H4 (cell line): ENCODE measurements at regions not wholly inside any gene's neighbourhood (a gene's known extent, or its start where the extent isn't known, plus 50 kb on each side); places are given as distances from the start of the nearest gene placed in this dataset.
A peak's percentile ranks its signal among the peaks of the same experiment; 100 is the strongest.
"Not testable (repeated sequence)": the region's sequence is repeated elsewhere in the genome, so short reads cannot be mapped to it uniquely, and the experiment has no call there.

Experiments
- DNase-seq: peaks from one replicate; pipeline ENCODE4 v3.0.0-alpha.2; 2015; ENCODE audit warnings: low spot score

DNA sequence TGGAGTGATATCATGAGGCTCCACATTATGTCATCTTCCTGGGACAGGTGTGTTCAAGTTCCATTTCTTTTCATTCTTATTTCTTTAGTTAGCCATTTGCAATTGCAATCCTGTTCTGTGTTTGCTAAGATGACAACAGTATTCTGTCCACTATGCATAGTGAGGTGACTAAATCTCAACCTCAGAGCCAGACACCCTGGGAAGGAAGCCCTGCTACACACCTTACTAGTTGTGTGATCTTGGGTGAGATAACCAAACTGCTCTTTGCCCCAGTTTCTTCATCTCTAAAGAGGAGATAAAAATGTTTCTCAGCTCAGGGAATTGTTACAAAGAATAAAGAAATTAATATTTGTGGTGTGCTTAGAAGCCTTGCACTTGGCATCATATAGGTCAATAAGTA, 215.1 kb upstream of the RPS23 start:
- DNase-seq = no peak

DNA sequence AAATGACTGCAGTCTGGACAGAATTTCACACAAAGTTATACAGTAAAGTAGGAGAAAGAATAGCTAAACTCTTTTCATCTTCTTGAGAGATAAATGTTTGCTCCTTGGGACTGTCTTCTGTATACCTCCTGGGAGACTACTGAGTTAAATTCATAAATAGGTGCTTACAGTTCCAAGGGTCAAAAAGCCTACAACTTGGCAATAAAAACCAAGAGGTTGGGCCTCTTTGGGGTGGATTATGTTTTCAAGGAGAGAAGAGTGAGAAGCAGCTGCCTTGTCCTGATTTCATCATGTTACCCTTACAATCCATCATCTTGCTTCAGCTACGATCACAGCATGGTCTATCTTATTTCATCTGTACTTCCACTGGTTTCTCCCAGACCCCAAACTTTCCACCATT, 213.2 kb upstream of the RPS23 start:
- no peak for DNase-seq

DNA sequence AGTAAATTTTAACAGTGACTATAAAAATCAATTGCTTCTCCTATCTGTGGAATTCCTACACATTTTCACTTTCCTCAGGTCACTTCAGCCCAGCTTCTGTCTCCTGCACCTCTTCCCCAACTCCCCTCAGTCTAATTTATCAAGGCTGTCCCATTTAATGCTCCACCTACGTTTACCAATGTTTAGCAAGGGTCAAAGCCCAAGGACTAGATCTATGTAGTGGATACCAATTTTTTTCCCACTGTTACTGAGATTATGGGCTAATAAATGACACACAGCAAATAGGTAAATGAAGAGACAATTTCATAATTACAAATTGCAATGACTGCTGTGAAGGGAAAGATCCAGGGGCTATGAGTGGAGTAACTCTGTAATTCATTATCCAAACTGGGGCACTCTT, 211.5 kb upstream of the RPS23 start:
- no peak for DNase-seq

DNA sequence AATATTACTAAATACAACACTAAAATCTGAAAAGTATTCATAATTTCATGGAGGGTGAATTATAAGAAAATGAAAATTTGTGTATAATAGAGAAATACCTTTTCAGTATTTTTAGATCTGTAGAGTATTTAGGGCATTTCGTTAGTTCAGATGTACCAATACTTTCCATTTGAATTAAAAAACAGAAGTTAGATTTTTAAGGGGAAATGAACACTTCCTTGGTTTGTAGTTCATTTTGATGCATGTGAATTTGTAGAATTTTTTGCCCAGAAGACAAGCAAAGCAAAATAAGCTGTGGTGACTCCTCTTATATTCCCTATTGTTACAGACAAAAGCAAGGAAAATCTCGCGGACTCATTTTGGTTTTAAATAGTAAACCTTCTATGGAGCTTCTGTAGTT, 209.0 kb upstream of the RPS23 start:
- no peak for DNase-seq

DNA sequence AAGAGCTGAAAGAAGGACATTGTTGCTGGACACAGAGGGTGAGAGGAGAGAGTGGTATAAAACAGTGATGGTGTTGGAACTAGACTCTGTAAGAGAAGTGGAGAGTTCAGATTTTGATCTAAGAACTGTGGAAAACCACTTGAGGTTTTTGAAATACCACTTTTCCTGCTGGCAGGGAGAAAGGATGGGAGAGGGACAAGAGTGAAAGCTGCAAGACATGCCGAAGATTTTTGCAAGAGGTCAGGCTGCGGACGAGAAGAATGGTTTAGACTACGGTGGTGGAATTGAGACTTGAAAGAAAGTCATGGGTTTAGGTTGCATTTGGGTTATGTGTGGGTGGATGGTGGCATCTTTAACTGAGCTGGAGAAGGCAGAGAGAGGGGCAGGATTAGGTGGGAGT, 202.2 kb upstream of the RPS23 start:
- no peak for DNase-seq

DNA sequence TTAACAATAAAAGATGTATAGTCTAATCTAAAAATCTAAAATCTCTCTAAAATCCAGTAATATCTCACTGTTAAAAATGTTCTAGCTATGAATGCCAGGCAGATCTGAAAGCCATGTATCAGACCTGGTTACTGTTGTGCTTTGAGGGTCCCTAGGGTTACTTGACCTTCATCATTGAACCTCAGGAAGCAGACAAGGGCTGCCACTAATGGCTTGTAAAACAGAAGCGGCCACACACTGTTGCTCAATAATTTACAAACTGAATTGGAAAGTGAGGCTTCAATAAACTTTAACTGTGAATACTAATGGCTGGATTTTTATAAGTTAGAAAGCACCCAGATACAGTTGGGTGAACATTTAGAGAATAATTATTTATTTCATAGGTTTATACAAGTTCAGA, 198.0 kb upstream of the RPS23 start:
- no peak for DNase-seq

DNA sequence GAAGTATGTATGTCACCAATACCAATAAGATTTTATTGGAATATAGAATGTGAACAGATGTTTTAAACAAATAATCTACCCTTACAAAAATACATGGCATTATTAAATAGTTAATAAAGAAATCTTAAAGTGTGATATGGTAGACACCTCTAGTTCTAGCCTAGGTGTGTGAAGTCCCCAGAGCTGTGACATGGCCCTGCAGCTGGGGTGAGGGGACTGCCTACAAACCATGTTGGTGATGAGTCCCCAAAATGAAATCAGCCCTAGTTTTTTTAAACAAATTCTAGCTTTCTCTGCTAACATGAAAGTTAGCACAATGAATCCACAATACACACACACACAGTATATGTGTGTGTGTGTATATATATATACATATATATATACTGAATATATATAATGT, 195.1 kb upstream of the RPS23 start:
- DNase-seq = no peak

DNA sequence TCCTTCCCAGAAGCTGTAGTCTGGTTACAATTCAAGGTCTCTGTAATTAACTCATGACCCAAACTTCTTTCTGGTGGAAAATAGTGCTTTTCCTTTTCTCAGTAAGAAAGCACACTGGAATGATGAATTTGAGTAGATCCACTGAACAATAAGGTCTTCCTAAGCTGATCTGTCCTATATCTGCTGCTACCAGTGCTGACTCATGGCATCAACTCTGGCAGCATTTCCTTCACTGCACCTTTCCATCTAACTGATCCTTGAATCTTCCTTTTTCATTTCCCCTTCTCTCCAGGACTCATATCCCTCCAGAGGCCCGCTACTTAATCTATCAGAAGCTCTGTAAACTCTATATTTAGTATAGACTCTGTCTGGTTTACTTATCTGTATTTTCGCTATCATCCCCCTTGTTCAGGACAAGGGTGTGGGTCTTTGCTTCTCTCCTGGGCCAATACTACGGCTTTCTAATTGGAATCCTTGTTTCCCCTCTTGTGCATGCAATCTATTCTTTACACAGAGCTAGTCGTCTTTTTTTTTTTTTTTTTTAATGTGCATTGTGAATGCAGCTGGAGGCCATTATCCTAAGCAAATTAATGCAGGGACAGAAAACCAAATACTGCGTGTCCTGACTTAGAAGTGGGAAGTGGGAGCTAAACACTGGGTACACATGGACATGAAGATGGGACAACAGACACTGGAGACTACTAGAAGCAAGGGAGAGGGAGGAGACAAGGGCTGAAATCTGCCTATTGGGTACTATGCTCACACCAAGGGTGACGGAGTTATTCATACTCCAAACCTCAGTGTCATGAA, 192.2 kb upstream of the RPS23 start:
- no peak for DNase-seq

DNA sequence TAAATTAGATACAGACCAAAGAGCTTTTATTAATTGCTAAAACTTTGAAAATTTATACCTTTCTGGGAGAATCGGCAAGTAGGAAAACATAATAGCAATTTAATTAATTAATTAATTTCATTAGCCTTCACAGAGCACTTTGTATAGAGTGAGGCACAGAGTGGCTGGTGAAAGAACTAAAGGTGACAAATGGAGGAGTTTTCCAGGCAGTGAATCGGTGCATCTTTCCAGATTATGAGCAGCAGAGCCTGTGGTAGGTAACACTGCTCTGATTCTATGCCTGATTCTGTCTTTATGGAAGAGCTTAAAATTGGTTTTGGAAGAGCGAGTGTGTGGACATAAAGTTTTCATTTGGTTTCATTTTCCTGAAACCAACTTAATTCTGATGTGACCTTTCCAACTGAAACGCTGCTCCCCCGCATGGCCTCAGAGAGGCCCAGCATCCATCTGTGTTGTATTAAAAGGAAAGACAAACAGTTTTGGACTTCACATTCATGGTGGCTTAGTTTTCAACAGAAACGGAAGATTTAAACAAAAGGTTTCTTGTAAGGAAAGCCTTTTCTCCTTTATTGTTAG, 188.9 kb upstream of the RPS23 start:
- DNase-seq = peak; percentile 67

DNA sequence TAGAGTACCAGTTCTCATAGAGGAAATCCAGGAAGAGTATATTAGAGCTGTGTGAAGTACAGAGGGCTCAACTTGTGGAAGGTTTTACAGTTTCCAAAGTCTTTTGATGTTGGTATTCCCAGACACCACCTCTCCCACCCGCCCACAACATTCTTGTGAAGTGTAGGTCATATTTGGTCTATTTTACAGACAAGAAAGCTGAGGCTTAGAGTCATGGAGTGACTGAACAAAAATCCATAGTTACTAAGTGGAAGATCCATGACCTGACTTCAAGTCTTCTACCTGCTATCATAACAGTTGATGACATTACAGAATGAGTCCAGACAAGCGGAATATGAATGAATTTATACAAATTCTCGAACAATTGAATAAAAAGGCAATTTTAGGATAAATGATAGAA, 187.1 kb upstream of the RPS23 start:
- peak; percentile 11 for DNase-seq

DNA sequence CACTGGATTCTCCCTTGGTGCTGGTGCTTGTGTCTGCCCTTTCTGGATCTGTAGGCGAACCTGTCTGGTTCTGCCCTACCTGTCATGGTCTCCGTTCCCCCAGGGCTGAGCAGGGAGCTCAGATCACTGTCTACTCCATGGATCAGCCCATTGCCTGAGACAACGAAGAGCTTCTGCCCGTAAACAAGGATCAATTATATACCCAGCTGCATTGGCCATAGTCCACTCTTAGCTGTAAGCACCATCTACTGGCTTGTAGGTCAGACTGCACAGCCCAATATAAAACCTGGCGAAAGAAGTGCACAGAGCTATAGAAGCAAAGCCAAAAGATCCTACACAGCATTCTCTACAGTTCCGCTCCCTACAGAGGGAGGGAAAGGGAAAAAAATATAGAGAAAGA, 181.5 kb upstream of the RPS23 start:
- no peak for DNase-seq

DNA sequence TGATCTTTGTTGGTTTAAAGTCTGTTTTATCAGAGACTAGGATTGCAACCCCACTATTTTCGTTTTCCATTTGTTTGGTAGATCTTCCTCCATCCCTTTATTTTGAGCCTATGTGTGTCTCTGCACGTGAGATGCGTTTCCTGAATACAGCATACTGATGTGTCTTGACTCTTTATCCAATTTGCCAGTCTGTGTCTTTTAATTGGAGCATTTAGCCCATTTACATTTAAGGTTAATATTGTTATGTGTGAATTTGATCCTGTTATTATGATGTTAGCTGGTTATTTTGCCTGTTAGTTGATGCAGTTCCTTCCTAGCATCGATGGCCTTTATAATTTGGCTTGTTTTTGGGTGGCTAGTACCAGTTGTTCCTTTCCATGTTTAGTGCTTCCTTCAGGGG, 177.2 kb upstream of the RPS23 start:
- DNase-seq = not testable (repeated sequence)

DNA sequence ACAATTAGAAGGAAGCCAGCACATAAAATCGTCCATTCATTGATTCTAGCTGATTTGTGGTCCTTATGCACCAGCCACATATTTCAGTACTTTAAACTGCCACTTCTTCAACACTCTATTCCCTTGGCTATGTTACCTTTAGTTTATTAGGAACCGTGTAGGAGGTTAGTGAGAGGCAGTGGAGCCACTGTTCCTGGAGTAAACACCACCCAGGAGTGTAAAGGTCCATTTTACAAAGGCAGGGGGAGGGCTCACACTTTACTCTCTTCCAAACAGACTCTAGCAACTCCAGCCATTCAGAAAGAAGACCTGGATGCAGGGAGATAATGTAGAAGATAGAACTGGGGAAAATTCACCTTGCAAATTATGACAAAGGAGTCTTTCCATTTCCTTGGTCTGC, 170.2 kb upstream of the RPS23 start:
- DNase-seq = no peak

DNA sequence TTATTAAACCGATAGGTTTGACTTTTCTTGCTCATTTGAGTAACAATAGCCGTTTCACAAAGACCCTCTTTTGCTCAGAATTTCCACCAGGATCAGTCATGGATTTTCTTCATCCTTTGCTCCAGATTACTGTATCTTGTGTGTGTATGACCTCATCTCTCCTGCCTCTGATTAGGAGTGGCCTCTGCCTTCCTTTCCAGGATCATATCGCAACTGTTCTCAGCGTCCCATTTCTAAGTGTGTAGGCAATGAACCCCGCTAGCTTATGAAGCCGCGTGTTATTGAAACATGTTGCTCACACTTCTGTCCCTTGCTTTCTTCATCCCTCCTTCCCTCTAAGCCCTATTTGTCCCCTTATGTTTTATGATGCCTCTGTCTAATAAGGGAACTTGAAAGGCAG, 169.8 kb upstream of the RPS23 start:
- DNase-seq = no peak

DNA sequence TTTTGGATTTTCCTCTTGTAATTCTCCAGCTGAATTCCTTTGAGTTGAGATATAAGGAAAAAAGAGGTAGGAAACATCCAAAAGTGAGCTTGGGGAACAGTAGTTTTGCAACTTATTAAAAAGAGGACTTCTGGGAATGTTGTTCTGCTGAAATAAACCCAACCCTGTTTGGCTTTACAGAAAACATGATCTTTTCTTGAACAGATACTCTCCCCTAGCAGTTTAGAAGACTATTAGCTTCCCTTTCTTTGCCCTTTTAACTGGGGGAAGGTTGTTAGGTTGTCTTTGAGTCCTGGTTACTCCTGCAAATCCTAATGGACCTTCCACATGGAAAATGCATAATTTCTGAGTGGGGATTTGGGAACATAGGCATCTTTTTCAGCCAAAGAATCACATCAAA, 168.7 kb upstream of the RPS23 start:
- no peak for DNase-seq

DNA sequence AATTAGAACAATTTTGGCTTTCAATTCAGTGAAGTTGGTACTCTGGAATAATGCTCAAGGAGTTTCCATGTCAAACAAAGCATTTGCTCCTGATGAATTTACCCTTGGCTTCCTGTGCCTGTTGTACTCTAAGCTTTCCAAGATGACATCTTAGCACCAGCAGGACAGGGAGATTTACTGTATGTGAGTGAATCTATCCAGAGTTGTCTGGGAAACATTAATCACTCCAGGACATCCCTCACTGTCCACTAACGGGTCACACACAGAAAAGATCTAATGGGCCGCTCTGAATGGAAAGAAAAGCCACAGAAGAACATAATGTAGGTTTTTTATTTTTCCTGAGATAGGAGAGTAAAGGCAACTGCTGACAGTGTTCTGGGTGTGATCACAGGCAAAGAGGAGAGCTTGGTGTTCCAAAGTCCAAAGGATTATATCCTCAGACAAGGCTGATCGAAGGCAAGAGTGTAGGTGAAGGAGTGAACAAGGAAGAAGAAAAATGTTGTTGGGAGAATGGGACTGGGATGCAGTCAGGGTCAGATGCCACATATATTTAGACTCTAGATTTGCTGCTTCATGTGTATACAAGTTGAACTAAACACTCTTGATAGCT, 167.7 kb upstream of the RPS23 start:
- DNase-seq = no peak

DNA sequence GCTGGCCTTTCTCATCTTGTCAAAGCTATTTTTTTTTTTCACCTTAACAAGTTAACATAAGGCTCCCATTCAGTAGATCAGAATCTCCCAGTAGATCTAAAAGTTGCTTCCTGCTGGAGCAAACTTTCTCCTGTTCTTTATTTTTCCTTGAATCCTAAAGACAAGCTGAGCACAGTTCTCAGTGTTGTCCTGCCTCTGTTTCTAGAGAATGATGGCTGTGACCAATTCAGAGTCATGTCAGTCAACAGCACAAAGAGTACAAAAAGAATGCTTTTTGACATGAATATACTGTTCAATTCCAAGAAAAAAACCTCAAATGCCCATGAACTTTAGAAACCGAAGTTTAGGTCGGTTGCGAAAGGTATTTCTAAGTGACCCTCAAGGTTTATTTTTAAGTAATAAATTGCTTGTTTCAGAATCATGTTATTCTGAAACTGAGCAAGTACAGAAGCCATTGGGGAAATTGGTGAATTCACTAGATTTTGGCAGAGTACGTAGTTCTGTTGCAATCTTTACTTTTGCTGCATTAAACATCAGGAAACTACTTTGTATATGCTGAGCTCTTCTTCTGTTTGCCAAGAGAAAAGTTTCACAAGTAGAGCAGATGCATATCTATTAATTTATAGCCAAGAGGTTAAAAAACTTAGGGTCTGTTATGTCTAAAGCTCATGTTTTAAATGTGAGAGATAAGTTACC, 161.7 kb upstream of the RPS23 start:
- DNase-seq = no peak

DNA sequence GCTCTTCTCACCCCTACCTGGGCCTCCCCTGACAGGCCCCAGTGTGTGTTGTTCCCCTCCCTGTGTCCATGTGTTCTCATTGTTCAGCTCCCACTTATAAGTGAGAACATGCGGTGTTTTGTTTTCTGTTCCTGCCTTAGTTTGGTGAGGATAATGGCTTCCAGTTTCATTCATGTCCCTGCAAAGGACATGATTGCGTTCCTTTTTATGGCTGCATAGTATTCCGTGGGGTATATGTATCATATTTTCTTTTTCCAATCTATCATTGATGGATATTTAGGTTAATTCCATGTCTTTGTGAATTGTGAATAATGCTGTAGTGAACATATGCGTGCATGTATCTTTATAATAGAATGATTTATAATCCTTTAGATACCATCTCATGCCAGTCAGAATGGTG, 159.4 kb upstream of the RPS23 start:
- DNase-seq = not testable (repeated sequence)

DNA sequence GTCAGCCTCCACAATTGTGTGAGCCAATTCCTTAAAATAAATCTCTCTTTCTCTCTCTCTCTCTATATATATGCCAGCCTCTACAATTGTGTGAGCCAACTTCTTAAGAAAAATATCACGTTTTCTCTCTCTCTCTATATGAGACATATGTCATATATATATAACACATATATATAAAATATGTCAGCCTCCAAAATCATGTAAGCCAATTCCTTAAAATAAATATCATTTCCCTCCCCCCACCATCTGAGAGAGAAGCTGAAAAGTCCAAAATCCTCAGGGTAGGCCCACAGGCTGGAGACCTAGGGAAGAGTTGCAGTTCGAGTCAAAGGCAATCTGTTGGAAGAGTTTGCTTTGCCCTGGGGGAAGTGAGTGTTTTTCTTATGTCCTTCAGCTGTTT, 158.1 kb upstream of the RPS23 start:
- no peak for DNase-seq

DNA sequence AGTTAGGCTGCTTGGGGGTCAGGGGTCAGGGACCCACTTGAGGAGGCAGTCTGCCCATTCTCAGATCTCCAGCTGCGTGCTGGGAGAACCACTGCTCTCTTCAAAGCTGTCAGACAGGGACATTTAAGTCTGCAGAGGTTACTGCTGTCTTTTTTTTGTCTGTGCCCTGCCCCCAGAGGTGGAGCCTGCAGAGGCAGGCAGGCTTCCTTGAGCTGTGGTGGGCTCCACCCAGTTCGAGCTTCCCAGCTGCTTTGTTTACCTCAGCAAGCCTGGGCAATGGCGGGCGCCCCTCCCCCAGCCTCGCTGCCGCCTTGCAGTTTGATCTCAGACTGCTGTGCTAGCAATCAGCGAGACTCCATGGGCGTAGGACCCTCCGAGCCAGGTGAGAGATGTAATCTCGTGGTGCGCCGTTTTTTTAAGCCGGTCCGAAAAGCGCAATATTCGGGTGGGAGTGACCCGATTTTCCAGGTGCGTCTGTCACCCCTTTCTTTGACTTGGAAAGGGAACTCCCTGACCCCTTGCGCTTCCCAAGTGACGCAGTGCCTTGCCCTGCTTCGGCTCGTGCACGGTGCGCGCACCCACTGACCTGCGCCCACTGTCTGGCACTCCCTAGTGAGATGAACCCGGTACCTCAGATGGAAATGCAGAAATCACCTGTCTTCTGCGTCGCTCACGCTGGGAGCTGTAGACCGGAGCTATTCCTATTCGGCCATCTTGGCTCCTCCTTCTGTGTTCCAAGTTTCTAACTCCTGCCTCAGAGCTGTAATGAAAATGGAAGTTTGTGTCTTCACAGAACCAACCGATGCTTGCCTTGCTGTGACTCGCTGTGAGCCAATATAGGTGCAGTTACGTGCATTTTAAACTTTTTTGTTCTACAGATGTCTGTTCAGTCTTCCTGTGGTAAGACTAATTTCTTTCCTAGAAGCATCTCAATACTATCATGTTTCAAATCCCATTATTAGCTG, 156.8 kb upstream of the RPS23 start:
- not testable (repeated sequence) for DNase-seq

DNA sequence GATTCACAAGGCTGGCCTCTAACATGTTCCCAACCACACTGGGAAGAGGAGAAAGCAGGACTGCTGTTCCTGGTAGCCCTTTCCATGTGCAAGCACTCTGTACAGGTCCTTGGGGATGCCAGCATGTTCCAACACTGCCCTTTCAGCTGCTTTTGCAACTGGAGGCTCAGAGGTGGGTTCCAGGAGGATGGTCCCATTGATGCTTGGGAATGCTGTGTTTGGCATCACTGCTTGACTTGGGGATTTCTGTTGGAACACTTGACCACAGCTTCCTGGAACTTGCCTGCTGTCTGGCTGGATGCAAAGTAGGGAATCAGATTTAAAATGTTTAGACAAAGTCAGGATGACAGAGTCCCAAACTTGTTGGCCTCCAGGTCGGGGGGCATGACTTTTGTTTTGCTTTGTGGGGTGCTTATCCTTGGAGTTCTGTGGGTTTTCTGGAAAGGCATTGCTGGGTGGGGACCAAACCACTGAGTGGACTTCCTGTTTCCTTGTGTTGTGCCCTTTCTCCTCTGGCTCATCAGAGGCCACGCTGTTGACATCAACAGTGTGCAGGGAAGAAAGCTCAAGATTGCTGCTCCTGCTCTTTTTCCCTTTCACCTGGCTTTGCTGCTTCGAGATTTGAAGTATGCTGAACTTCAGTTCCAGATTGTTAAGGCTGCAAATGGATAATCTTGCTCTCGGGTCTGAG, 148.5 kb upstream of the RPS23 start:
- no peak for DNase-seq
